HG02678 (cell line): ENCODE measurements at regions not wholly inside any gene's neighbourhood (a gene's known extent, or its start where the extent isn't known, plus 50 kb on each side); places are given as distances from the start of the nearest gene placed in this dataset.

Experiments used
- ATAC-seq: cut with Tn5 transposase; IDR thresholded peaks from one replicate; pipeline ENCODE4 v1.9.1; 2021; ENCODE audit warnings: mild to moderate bottlenecking, moderate library complexity; ENCODE audit not compliant: unreplicated experiment

- no peak for ATAC-seq
Measured at GRCh38 chr3:31482493-31483200, 50.1 kb upstream of the STT3B start.
